ENCODE measurements at regions not wholly inside any gene's neighbourhood (a gene's known extent, or its start where the extent isn't known, plus 50 kb on each side); places are given as distances from the start of the nearest gene placed in this dataset.

DNA sequence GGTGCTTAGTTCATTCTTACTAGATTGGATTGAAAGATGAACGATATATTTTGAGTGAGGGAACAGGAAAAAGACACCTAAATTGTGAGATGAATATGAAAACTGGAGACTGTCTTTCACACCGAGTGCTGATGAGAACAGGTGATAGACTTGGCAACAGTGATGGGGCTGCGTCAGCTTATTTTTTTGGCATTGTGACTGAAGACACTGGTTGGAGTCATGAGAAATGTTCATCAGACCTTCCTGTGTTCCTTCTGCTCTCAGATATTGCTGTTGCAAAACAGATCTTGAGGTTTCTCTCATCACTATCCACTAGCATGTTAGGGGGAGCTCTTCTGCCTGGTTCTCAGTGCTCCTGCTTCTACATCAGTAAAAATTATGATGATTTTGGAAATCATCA lies 124.2 kb upstream of the KCNIP4 start:
- DNase-seq: no peak
- Mint-ChIP-seq H3K9me3 (peaks cover 5 to 43% (median 18%) of the 10 kb centered on the region in 6 donors), H3K4me1 (no peaks in the 10 kb centered on the region), H3K36me3 (no peaks in the 10 kb centered on the region), H3K4me3 (no peak overlapping the region), H3K27ac (no peak overlapping the region), H3K27me3 (ENCODE audit: low read depth in 3 of 3) (peaks cover 0 to 3% (median 1%) of the 10 kb centered on the region in 3 donors)

DNA sequence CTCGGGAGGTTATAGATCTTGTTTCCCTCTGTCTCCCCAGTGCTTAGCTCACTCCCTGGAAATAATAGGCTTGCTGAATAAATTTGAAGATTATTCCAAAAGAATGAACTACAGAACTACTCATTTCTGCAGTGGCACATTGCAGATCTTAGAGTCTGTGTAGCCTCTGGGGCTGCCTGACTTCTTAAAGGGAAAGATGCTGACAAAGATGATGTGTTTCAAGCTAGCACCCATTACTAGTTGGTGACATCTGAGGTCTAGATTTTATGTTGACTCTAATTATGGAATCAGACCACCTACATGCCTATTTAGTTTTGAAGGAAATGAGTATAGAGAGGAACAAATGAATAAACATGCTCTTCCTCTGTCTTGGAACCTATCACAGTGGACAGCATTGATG lies 123.7 kb upstream of the KCNIP4 start:
- Mint-ChIP-seq H3K4me1 (no peaks in the 10 kb centered on the region), H3K27me3 (ENCODE audit: low read depth in 3 of 3) (peaks cover 0 to 3% (median 1%) of the 10 kb centered on the region in 3 donors), H3K27ac (no peak overlapping the region), H3K4me3 (no peak overlapping the region), H3K36me3 (no peaks in the 10 kb centered on the region), H3K9me3 (peaks cover 3 to 41% (median 15%) of the 10 kb centered on the region in 6 donors)
- DNase-seq: no peak

GRCh38 chr4:22071749-22072148 lies 123.2 kb upstream of the KCNIP4 start:
- Mint-ChIP-seq H3K27me3 (ENCODE audit: low read depth in 3 of 3) (peaks cover 0 to 3% (median 0%) of the 10 kb centered on the region in 3 donors), H3K36me3 (no peaks in the 10 kb centered on the region), H3K4me1 (no peaks in the 10 kb centered on the region), H3K27ac (no peak overlapping the region), H3K9me3 (peaks cover 2 to 36% (median 11%) of the 10 kb centered on the region in 6 donors), H3K4me3 (no peak overlapping the region)
- no peak for DNase-seq

DNA sequence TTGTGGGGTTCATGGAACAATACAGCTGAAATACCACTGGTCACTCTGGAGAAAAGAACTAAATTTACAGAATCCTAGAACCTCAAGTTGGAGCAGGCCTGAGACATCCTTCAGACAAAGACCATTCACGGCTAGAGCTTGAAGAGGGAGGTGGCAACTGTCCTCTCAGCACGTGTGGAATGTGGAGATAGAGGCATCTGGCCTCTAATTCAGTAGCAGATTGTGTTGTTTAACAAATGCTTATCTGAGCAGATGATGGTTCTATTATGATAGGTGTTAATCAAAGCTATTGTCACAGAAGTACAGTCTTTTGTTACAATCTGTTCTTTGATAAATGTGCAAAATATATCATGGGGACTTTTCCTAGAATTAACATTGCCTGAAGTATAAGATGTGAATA lies 121.7 kb upstream of the KCNIP4 start:
- Mint-ChIP-seq H3K36me3 (no peaks in the 10 kb centered on the region), H3K4me1 (no peaks in the 10 kb centered on the region), H3K27me3 (ENCODE audit: low read depth in 3 of 3) (peaks cover 0 to 3% (median 0%) of the 10 kb centered on the region in 3 donors), H3K9me3 (peaks cover 5 to 31% (median 7%) of the 10 kb centered on the region in 6 donors), H3K4me3 (no peak overlapping the region), H3K27ac (no peak overlapping the region)
- DNase-seq: no peak

DNA sequence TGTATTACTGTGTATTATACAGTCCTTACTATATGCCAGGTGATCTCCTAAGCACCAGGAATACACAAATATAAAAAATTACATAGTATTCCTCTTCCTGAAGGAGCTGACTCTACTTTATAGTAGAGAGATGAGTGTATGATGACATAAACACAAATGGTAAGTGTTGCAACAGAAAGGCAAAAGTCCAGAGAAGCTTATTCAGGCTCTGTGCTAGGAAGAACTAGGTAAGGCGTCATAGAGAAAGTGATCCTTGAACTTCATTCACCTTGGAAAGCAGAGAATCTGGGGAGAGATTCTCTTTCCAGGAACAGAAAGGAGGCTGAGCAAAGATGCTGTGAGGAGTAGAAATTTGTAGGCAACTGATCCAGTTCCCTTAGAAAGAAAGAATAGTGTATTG lies 115.0 kb upstream of the KCNIP4 start:
- Mint-ChIP-seq H3K27me3 (ENCODE audit: low read depth in 3 of 3) (no peaks in the 10 kb centered on the region), H3K36me3 (no peaks in the 10 kb centered on the region), H3K27ac (no peak overlapping the region), H3K9me3 (peaks cover 0 to 24% (median 8%) of the 10 kb centered on the region in 6 donors), H3K4me3 (no peak overlapping the region), H3K4me1 (no peaks in the 10 kb centered on the region)
- DNase-seq: no peak

- H3K27ac Mint-ChIP-seq: no peak overlapping the region
- no peaks in the 10 kb centered on the region for H3K4me1 Mint-ChIP-seq
- H3K36me3 Mint-ChIP-seq: no peaks in the 10 kb centered on the region
- no peak for DNase-seq
- no peak overlapping the region for H3K4me3 Mint-ChIP-seq
- peaks cover 0 to 32% (median 9%) of the 10 kb centered on the region in 6 donors for H3K9me3 Mint-ChIP-seq
- no peaks in the 10 kb centered on the region for H3K27me3 Mint-ChIP-seq (ENCODE audit: low read depth in 3 of 3)
Measured at GRCh38 chr4:22062676-22063075, 114.1 kb upstream of the KCNIP4 start.

DNA sequence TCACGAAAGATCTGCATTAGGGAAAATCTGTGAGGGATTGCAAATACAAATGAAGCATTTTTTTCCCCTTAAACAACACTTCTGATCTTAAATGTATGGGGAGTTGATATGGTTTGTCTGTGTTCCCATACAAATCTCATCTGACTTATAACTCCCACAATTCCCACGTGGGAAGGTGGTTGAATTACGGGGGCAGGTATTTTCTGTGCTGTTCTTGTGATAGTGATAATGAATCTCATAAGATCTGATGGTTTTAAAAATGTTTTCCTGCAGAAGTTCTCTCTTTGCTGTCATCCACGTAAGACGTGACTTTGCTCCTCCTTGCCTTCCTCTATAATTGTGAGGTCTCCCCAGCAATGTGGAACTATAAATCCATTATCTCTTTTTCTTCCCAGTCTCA lies 107.4 kb upstream of the KCNIP4 start:
- no peak for DNase-seq
- no peak overlapping the region for H3K27ac Mint-ChIP-seq
- peaks cover 0 to 1% (median 0%) of the 10 kb centered on the region in 3 donors for H3K27me3 Mint-ChIP-seq (ENCODE audit: low read depth in 3 of 3)
- peaks cover 4 to 38% (median 10%) of the 10 kb centered on the region in 6 donors for H3K9me3 Mint-ChIP-seq
- no peaks in the 10 kb centered on the region for H3K36me3 Mint-ChIP-seq
- H3K4me1 Mint-ChIP-seq: no peaks in the 10 kb centered on the region
- H3K4me3 Mint-ChIP-seq: no peak overlapping the region

GRCh38 chr4:22052076-22052475 lies 103.5 kb upstream of the KCNIP4 start:
- no peaks in the 10 kb centered on the region for H3K4me1 Mint-ChIP-seq

DNA sequence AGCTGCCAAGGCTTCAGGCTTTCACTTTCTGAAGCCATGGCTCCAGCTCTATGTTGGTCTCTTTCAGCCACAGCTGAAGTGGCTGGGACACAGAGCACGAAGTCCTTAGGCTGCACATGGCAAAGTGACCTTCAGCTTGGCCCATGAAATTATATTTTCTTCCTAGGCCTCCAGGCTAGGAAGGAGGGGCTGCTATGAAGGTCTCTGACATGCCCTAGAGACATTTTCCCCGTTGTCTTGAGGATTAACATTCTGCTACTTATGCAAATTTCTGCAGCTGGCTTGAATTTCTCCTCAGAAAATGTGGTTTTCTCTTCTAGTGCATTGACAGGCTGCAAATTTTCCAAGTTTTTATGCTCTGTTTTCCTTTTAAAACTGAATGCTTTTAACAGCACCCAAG lies 99.8 kb upstream of the KCNIP4 start:
- H3K36me3 Mint-ChIP-seq: no peaks in the 10 kb centered on the region
- no peaks in the 10 kb centered on the region for H3K27me3 Mint-ChIP-seq (ENCODE audit: low read depth in 3 of 3)

More at GRCh38 chr4:22052076-22052475, 103.5 kb upstream of the KCNIP4 start:
- Mint-ChIP-seq H3K36me3 (no peaks in the 10 kb centered on the region), H3K27ac (no peak overlapping the region), H3K4me3 (no peak overlapping the region), H3K9me3 (peaks cover 5 to 34% (median 10%) of the 10 kb centered on the region in 6 donors), H3K27me3 (ENCODE audit: low read depth in 3 of 3) (peaks cover 0 to 1% (median 0%) of the 10 kb centered on the region in 3 donors)
- no peak for DNase-seq

DNA sequence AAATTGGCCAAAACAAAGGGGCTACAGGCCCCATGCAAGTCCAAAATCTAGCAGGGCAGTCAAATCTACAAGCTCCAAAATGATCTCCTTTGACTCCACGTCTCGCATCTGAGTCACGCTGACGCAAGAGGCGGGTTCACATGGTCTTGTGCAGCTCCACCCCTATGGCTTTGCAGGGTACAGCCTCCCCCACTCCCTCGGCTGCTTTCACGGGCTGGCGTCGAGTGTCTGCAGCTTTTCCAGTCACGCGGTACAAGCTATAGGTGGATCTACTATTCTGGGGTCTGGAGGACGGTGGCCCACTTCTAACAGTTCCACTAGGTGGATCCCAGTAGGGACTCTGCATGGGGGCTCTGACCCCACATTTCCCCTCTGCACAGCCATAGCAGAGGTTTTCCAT lies 99.2 kb upstream of the KCNIP4 start:
- no peak overlapping the region for H3K27ac Mint-ChIP-seq
- H3K4me1 Mint-ChIP-seq: no peaks in the 10 kb centered on the region
- H3K9me3 Mint-ChIP-seq: peaks cover 3 to 41% (median 9%) of the 10 kb centered on the region in 6 donors
- no peaks in the 10 kb centered on the region for H3K36me3 Mint-ChIP-seq
- H3K4me3 Mint-ChIP-seq: no peak overlapping the region
- DNase-seq: no peak
- H3K27me3 Mint-ChIP-seq (ENCODE audit: low read depth in 3 of 3): no peaks in the 10 kb centered on the region

More for the DNA sequence above, 99.8 kb upstream of the KCNIP4 start:
- H3K27ac Mint-ChIP-seq: no peak overlapping the region
- H3K9me3 Mint-ChIP-seq: peaks cover 3 to 40% (median 9%) of the 10 kb centered on the region in 6 donors
- H3K4me1 Mint-ChIP-seq: no peaks in the 10 kb centered on the region
- no peak for DNase-seq
- H3K4me3 Mint-ChIP-seq: no peak overlapping the region

DNA sequence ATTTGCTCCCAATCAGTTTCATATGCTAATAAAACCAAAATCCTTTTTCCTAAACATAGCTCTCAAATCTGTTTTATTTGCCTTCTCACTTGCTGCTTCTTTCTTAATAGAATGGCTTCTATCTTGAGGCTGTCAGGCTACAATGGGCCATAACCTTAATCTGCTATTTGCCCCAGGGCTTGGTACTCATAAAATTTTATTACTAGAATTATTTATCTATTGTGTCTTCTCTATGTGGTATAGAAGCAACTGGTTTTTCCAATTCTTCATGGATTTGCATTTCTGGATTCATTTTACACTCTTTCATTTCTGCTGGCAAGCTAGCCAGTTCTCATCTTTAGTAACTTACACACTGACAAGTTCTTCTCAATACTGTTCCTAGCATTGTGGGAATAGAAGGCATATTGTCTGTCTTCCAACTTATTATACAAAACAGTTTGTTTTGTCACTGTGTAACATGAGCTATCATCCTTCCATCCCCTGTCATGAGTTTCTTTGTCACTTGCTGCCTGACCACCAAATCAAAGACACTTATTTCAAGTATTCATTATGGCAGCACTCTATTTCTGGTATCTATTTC lies 96.6 kb upstream of the KCNIP4 start:
- H3K9me3 Mint-ChIP-seq: peaks cover 3 to 42% (median 10%) of the 10 kb centered on the region in 6 donors
- no peaks in the 10 kb centered on the region for H3K4me1 Mint-ChIP-seq
- H3K36me3 Mint-ChIP-seq: no peaks in the 10 kb centered on the region
- no peaks in the 10 kb centered on the region for H3K27me3 Mint-ChIP-seq (ENCODE audit: low read depth in 3 of 3)
- DNase-seq: no peak
- H3K4me3 Mint-ChIP-seq: no peak overlapping the region
- H3K27ac Mint-ChIP-seq: no peak overlapping the region

- Mint-ChIP-seq H3K4me1 (no peaks in the 10 kb centered on the region), H3K4me3 (no peak overlapping the region), H3K9me3 (peaks cover 5 to 11% (median 7%) of the 10 kb centered on the region in 6 donors), H3K36me3 (no peaks in the 10 kb centered on the region), H3K27ac (no peak overlapping the region), H3K27me3 (ENCODE audit: low read depth in 3 of 3) (peaks cover 0 to 2% (median 0%) of the 10 kb centered on the region in 3 donors)
- no peak for DNase-seq
Measured at GRCh38 chr4:22031423-22031822, 82.9 kb upstream of the KCNIP4 start.

GRCh38 chr4:22030881-22031280 lies 82.3 kb upstream of the KCNIP4 start:
- Mint-ChIP-seq H3K36me3 (no peaks in the 10 kb centered on the region), H3K27me3 (ENCODE audit: low read depth in 3 of 3) (peaks cover 0 to 2% (median 0%) of the 10 kb centered on the region in 3 donors), H3K27ac (no peak overlapping the region), H3K4me3 (no peak overlapping the region), H3K4me1 (no peaks in the 10 kb centered on the region), H3K9me3 (peaks cover 3 to 15% (median 10%) of the 10 kb centered on the region in 6 donors)
- no peak for DNase-seq

DNA sequence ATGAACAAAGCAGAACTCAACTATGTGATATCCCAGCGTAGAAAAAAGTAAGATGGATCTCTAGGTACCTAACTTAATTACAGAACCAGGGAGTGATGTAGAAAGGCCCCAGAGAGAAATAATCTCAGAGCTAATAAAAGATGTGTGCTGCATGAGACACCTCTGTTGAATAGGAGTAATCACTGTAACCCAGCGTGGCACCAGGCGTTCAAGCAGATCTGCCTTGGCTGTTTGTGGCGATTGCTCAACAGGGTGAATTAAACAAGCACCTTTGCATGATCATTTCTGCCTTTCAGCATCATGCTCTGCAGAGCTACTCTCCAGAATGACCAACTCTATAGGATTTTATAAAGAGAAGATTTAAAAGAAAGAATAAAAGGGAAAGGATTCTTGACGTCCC lies 81.7 kb upstream of the KCNIP4 start:
- Mint-ChIP-seq H3K9me3 (peaks cover 3 to 16% (median 10%) of the 10 kb centered on the region in 6 donors), H3K4me1 (no peaks in the 10 kb centered on the region), H3K36me3 (no peaks in the 10 kb centered on the region), H3K27me3 (ENCODE audit: low read depth in 3 of 3) (peaks cover 0 to 2% (median 0%) of the 10 kb centered on the region in 3 donors), H3K27ac (no peak overlapping the region), H3K4me3 (no peak overlapping the region)
- DNase-seq: no peak

DNA sequence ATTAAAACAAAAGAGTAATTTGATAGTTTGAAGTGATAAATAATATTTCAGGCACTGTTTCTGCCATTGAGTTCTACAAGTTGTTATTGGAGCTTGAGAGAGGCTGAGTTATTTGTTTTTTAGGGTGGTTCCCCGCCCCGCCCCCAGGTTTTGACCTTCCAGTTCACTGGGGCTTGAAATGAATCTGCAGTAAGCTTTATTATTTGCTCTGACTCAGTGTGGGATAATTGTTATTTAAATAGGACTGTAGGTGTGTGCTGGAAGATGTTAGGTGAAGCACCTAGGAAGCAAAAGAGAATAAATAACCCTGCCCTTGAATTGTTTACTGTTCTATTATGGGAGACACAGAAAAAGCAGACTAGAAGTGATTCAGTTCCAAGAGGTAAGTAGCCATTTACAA lies 81.2 kb upstream of the KCNIP4 start:
- Mint-ChIP-seq H3K9me3 (peaks cover 2 to 21% (median 10%) of the 10 kb centered on the region in 6 donors), H3K27me3 (ENCODE audit: low read depth in 3 of 3) (no peaks in the 10 kb centered on the region), H3K36me3 (no peaks in the 10 kb centered on the region), H3K4me1 (no peaks in the 10 kb centered on the region), H3K4me3 (no peak overlapping the region), H3K27ac (no peak overlapping the region)
- DNase-seq: no peak
